Thoracic aorta (tissue), 2 donors: ENCODE measurements at regions not wholly inside any gene's neighbourhood (a gene's known extent, or its start where the extent isn't known, plus 50 kb on each side); places are given as distances from the start of the nearest gene placed in this dataset.

Experiments
- ATAC-seq: fragments of 150-250 bp; one replicate; pipeline ENCODE4 v1.8.0; 2017; ENCODE audit warnings: low read depth; ENCODE audit not compliant: insufficient number of reproducible peaks, low FRiP score
- DNase-seq: peaks from one replicate; pipeline ENCODE4 v3.0.0-alpha.2; 2020; ENCODE audit warnings: low spot score
- H3K27ac ChIP-seq, 2 donors: fragments of 200-600 bp; sonication (generic); 1 replicate in 1 of 2; 2 replicates in 1 of 2; pipeline ENCODE4 v1.5.1; 2016; ENCODE audit warnings: mild to moderate bottlenecking in 2 of 2, moderate library complexity in 2 of 2
- H3K27me3 ChIP-seq: fragments of 200-600 bp; sonication (generic); replicated peaks from 2 replicates; pipeline ENCODE4 v1.6.0; 2016; ENCODE audit warnings: mild to moderate bottlenecking; ENCODE audit not compliant: insufficient read depth
- H3K36me3 ChIP-seq: fragments of 200-600 bp; sonication (generic); one replicate; pipeline ENCODE4 v1.5.1; 2016
- H3K4me1 ChIP-seq, 2 donors: fragments of 200-600 bp; sonication (generic); 1 replicate in 1 of 2; 2 replicates in 1 of 2; pipeline versions ENCODE4 v1.5.1 to v1.6.0; 2016; ENCODE audit warnings: low read depth in 2 of 2, mild to moderate bottlenecking in 1 of 2; ENCODE audit not compliant: control insufficient read depth in 1 of 2
- H3K4me3 ChIP-seq: fragments of 200-600 bp; sonication (generic); 2 replicates; pipeline ENCODE4 v1.5.1; 2016; ENCODE audit warnings: mild to moderate bottlenecking
- H3K9me3 ChIP-seq: fragments of 200-600 bp; sonication (generic); 2 replicates; pipeline ENCODE4 v1.5.1; 2016
- TF ChIP-seq, protein P1 (sequence below): fragments of 200-600 bp; sonication (generic); IDR thresholded peaks from one replicate; pipeline ENCODE4 v1.5.1; 2019; ENCODE audit warnings: antibody characterized with exemption

DNA sequence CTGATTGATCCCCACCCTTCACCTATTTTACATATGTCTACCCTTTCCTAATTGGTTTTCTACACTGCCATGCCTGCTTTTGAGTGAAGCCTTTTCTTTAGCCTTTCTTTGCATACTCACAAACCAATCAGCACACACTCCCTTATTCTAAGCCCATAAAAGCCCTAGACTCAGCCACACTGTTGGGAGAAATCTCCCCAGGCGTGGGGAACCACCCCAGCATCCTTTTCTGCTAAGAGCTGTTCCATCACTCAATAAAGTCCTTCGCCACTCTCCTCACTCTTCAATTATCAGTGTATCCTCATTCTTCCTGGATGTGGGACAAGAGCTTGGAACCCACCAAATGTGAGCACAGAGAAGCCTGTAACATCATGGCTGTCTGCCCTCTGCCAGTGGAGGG is 343.6 kb downstream of the SLITRK1 start:
- Histone ChIP-seq H3K36me3 (no peaks in the 10 kb centered on the region), H3K4me3 (no peak overlapping the region), H3K4me1 (no peaks in the 10 kb centered on the region), H3K9me3 (peaks cover 3% of the 10 kb centered on the region), H3K27ac (no peak overlapping the region), H3K27me3 (no peaks in the 10 kb centered on the region)
- TF ChIP-seq, protein P1, sequence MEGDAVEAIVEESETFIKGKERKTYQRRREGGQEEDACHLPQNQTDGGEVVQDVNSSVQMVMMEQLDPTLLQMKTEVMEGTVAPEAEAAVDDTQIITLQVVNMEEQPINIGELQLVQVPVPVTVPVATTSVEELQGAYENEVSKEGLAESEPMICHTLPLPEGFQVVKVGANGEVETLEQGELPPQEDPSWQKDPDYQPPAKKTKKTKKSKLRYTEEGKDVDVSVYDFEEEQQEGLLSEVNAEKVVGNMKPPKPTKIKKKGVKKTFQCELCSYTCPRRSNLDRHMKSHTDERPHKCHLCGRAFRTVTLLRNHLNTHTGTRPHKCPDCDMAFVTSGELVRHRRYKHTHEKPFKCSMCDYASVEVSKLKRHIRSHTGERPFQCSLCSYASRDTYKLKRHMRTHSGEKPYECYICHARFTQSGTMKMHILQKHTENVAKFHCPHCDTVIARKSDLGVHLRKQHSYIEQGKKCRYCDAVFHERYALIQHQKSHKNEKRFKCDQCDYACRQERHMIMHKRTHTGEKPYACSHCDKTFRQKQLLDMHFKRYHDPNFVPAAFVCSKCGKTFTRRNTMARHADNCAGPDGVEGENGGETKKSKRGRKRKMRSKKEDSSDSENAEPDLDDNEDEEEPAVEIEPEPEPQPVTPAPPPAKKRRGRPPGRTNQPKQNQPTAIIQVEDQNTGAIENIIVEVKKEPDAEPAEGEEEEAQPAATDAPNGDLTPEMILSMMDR, result no peak
- ATAC-seq, result no peak
- no peak for DNase-seq

DNA sequence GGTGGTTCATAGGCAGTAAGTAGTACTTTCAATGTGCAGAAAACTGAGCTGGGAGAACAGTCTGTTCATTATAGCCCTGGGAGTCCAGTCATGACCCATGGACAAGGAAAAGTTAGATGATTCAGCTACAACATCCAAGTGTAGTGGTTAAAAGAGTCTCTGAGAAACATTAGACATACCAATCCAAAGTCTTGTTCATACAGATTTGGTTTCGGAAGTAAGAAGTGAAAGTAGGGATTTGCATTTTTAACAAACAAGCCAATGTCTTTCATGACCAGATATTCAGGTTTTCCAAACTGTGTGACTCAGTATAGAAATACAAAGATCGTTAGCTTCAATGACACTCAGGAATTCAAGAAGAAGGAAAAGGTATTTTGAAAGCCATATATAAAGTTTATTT is 345.3 kb downstream of the SLITRK1 start:
- Histone ChIP-seq H3K4me1 (no peaks in the 10 kb centered on the region), H3K36me3 (no peaks in the 10 kb centered on the region), H3K27me3 (no peaks in the 10 kb centered on the region), H3K9me3 (peaks cover 3% of the 10 kb centered on the region), H3K27ac (no peak overlapping the region), H3K4me3 (no peak overlapping the region)
- no peak for DNase-seq
- TF ChIP-seq, protein P1, result no peak
- no peak for ATAC-seq

DNA sequence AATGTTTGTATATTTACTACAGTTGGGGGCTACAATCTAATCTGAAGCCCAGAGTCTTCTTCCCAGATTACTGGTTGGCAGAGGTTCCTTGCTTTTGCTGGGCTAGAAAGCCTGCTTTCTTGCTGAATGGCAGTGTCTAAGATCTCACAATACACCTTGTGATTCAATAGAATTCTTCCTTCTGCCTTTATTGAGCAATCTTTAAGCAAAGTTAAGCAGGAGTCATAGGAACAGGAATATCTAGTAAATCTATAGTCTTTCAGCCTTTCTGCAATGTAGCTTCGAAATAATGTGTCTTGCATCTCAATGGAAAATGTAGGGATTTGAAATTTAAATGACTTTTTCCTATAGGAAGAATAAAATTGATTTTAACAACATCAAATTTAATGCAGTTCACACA is 346.1 kb downstream of the SLITRK1 start:
- no peaks in the 10 kb centered on the region for H3K27me3 ChIP-seq
- peaks cover 3% of the 10 kb centered on the region for H3K9me3 ChIP-seq
- no peaks in the 10 kb centered on the region for H3K36me3 ChIP-seq
- no peaks in the 10 kb centered on the region for H3K4me1 ChIP-seq
- H3K4me3 ChIP-seq, result no peak overlapping the region
- TF ChIP-seq, protein P1, result no peak
- ATAC-seq (no peak), DNase-seq (no peak)
- no peak overlapping the region for H3K27ac ChIP-seq

DNA sequence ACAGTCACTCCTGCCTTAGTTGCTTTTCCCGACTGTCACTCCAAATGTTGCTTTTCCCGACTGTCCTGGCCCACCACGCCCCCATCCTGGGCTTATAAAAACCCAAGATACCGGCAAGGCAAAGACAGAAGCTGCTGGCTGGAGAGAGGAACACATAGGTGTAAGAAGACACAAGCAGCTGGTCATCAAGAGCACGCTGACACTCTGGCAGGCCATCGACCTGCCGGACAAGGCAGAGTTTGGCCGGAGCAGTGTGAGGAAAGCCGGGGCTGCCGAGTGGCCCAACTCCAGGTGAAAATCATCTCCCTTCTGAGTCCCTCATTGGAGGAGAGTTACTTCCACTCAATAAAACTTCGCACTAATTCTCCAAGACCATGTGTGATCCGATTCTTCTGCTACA is 349.5 kb downstream of the SLITRK1 start:
- Histone ChIP-seq H3K4me3 (no peak overlapping the region), H3K36me3 (no peaks in the 10 kb centered on the region), H3K4me1 (no peaks in the 10 kb centered on the region), H3K27ac (no peak overlapping the region), H3K9me3 (no peaks in the 10 kb centered on the region), H3K27me3 (no peaks in the 10 kb centered on the region)
- DNase-seq, result no peak
- ATAC-seq, result no peak
- TF ChIP-seq, protein P1, result no peak

DNA sequence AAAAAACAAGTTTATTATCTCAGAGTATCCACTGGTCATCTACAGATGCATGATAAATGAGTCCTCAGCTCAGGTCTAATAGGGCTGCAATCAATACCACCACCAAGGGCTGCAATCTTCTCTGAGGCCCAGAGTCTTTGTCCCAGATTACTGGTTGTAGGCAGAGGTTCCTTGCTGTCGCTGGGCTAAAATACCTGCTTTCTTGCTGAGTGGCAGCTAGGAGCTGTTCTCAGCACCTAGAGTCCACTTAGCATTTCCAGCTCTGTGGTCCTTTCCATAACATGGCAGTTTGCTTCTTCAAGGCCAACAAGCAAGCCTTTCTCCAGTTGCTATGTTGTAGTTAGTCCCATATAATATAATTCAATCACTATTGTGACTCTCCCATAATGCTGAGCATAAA is 351.3 kb downstream of the SLITRK1 start:
- Histone ChIP-seq H3K36me3 (no peaks in the 10 kb centered on the region), H3K9me3 (no peaks in the 10 kb centered on the region), H3K4me1 (no peaks in the 10 kb centered on the region), H3K27me3 (no peaks in the 10 kb centered on the region), H3K4me3 (no peak overlapping the region), H3K27ac (no peak overlapping the region)
- DNase-seq, result no peak
- no peak for ATAC-seq
- TF ChIP-seq, protein P1, result no peak
